HG03103 (cell line): ENCODE measurements at regions not wholly inside any gene's neighbourhood (a gene's known extent, or its start where the extent isn't known, plus 50 kb on each side); places are given as distances from the start of the nearest gene placed in this dataset.

Experiments used
- ATAC-seq: cut with Tn5 transposase; IDR thresholded peaks from one replicate; pipeline ENCODE4 v1.9.1; 2021; ENCODE audit warnings: low read depth; ENCODE audit not compliant: unreplicated experiment

DNA sequence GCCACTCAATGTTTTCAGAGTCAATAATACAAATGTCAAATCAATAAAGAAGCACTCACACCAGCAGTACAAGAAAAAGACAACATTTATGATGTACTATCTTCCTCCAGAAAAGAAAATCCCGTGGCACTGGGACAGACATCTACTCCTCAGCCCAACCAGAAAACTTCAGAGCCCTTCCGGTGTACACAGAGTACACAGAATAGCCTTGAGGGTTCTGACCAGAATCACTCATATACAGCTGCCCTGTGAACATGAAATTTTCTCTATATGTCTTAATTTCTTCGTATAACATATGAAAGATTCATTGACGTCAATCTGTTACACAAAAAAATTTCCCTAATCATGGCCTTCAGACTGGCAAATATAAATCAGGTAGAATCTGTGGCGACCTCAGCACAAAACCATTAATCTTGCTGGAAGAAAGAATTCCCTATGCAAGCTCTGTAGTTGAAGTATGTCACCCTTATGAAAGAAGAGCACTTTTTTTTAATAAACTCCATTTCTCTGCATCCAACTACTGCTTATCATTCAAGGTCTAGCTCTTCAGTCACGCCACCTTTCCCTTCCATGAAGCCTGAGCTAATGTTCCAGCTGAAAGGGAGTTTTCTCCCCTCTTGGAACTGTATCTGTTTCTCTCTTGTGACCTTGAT is 53.8 kb upstream of the PLAAT1 start:
- ATAC-seq, result no peak

DNA sequence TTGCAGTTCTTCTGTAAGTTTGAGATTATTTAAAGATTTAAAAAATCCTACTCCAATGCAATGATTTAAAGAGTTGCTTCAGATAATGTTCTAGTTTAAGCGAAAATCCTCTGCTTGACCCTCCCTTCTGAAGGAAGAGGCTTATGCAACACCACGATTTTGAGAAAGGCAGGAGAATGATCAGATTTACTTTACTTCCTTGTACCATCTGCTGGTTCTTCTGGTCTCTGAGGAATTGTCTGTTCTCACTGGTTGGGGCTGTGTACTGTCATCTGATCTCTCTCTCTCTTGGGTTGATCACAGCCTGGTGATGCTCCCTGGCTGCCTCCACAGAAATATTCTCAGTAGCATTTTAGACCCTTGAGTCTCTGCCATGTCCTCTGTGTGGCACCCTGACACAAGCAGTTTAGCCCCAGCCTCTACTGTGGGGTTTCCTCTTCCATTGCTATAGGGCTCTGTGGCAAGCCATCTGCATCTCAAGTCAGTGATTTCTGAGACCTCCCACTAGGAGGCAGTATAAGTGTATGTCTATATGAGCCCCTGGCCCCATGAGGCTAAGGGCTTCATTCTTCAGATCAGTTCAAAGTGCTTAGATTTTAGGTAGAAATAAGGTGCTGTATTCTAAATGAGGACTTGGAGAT is 50.8 kb upstream of the PLAAT1 start:
- ATAC-seq, result peak; percentile 71
